H9 (cell line): ENCODE measurements at regions not wholly inside any gene's neighbourhood (a gene's known extent, or its start where the extent isn't known, plus 50 kb on each side); places are given as distances from the start of the nearest gene placed in this dataset.

Source experiments
- DNase-seq: peaks from one replicate; pipeline ENCODE4 v3.0.0-alpha.2; 2017
- H2AFZ ChIP-seq: one replicate; pipeline ENCODE4 v1.6.1; 2013; ENCODE audit warnings: mild to moderate bottlenecking, low read length, control low read depth, moderate library complexity
- H2AK5ac ChIP-seq: 2 replicates; pipeline ENCODE4 v1.6.1; 2013; ENCODE audit warnings: low read length, control low read depth, mixed read lengths; ENCODE audit not compliant: insufficient read length
- H2BK120ac ChIP-seq: one replicate; pipeline ENCODE4 v1.6.1; 2013; ENCODE audit warnings: low read depth, mild to moderate bottlenecking, low read length, control low read depth, inconsistent platforms; ENCODE audit not compliant: poor library complexity, severe bottlenecking
- H2BK12ac ChIP-seq: 2 replicates; pipeline ENCODE4 v1.6.1; 2013; ENCODE audit warnings: low read length, control low read depth, mixed read lengths, low read depth; ENCODE audit not compliant: insufficient read length
- H2BK15ac ChIP-seq: 2 replicates; pipeline ENCODE4 v1.6.1; 2013; ENCODE audit warnings: low read depth, low read length, control low read depth
- H2BK20ac ChIP-seq: one replicate; pipeline ENCODE4 v1.6.1; 2013; ENCODE audit warnings: low read depth, mild to moderate bottlenecking, low read length, control low read depth, inconsistent platforms; ENCODE audit not compliant: poor library complexity, severe bottlenecking
- H2BK5ac ChIP-seq: 2 replicates; pipeline ENCODE4 v1.6.1; 2013; ENCODE audit warnings: low read length, control low read depth, mixed read lengths; ENCODE audit not compliant: insufficient read length
- H3K14ac ChIP-seq: 2 replicates; pipeline ENCODE4 v1.6.1; 2013; ENCODE audit warnings: low read length, control low read depth; ENCODE audit not compliant: insufficient read depth
- H3K18ac ChIP-seq: 2 replicates; pipeline ENCODE4 v1.6.1; 2013; ENCODE audit warnings: low read depth, mild to moderate bottlenecking, mixed read lengths, low read length, control low read depth; ENCODE audit not compliant: insufficient read length
- H3K23ac ChIP-seq: 2 replicates; pipeline ENCODE4 v1.6.1; 2013; ENCODE audit warnings: low read length, control low read depth, mixed read lengths, low read depth; ENCODE audit not compliant: insufficient read length
- H3K23me2 ChIP-seq: 2 replicates; pipeline ENCODE4 v1.6.1; 2013; ENCODE audit warnings: low read depth, mild to moderate bottlenecking, mixed read lengths, low read length, control low read depth; ENCODE audit not compliant: insufficient read length, poor library complexity, severe bottlenecking
- H3K27ac ChIP-seq: 2 replicates; pipeline ENCODE4 v1.5.1; 2013; ENCODE audit warnings: low read length, control low read depth, mixed read lengths, low read depth; ENCODE audit not compliant: insufficient read length
- H3K27me3 ChIP-seq: 2 replicates; pipeline ENCODE4 v1.6.1; 2013; ENCODE audit warnings: low read length, control low read depth, inconsistent platforms; ENCODE audit not compliant: insufficient read depth
- H3K4ac ChIP-seq: 2 replicates; pipeline ENCODE4 v1.6.1; 2013; ENCODE audit warnings: low read depth, mild to moderate bottlenecking, control low read depth, inconsistent platforms, low read length, moderate library complexity
- H3K4me1 ChIP-seq: 2 replicates; pipeline ENCODE4 v1.6.1; 2013; ENCODE audit warnings: low read length, control low read depth, inconsistent platforms; ENCODE audit not compliant: insufficient read depth
- H3K4me2 ChIP-seq: 2 replicates; pipeline ENCODE4 v1.6.1; 2013; ENCODE audit warnings: low read length, control low read depth, mixed read lengths; ENCODE audit not compliant: insufficient read length, insufficient read depth
- H3K56ac ChIP-seq: 2 replicates; pipeline ENCODE4 v1.6.1; 2013; ENCODE audit warnings: low read depth, mild to moderate bottlenecking, mixed read lengths, low read length, control low read depth; ENCODE audit not compliant: insufficient read length
- H3K79me1 ChIP-seq: 2 replicates; pipeline ENCODE4 v1.6.1; 2013; ENCODE audit warnings: low read depth, mild to moderate bottlenecking, moderate library complexity, low read length, control low read depth, inconsistent platforms; ENCODE audit not compliant: insufficient read depth, poor library complexity, severe bottlenecking
- H3K79me2 ChIP-seq: 2 replicates; pipeline ENCODE4 v1.6.1; 2013; ENCODE audit warnings: low read length, control low read depth, inconsistent platforms; ENCODE audit not compliant: insufficient read depth
- H3K9ac ChIP-seq: 2 replicates; pipeline ENCODE4 v1.6.1; 2013; ENCODE audit warnings: low read length, control low read depth, mixed read lengths; ENCODE audit not compliant: insufficient read length; ENCODE audit errors: extremely low read depth
- H3K9me3 ChIP-seq: one replicate; pipeline ENCODE4 v1.6.1; 2013; ENCODE audit warnings: low read depth, low read length, inconsistent platforms; ENCODE audit not compliant: control insufficient read depth
- H3T11ph ChIP-seq: one replicate; pipeline ENCODE4 v1.6.1; 2013; ENCODE audit warnings: mild to moderate bottlenecking, low read length, control low read depth, inconsistent platforms
- H4K20me1 ChIP-seq: one replicate; pipeline ENCODE4 v1.6.1; 2013; ENCODE audit not compliant: control insufficient read depth, insufficient read length, insufficient read depth
- H4K5ac ChIP-seq: 2 replicates; pipeline ENCODE4 v1.6.1; 2013; ENCODE audit warnings: low read depth, mild to moderate bottlenecking, mixed read lengths, low read length, control low read depth; ENCODE audit not compliant: insufficient read length
- H4K8ac ChIP-seq: replicated peaks from 2 replicates; pipeline ENCODE4 v1.6.1; 2013; ENCODE audit warnings: low read length, control low read depth, mixed read lengths, low read depth; ENCODE audit not compliant: insufficient read length
- H4K91ac ChIP-seq: 2 replicates; pipeline ENCODE4 v1.6.1; 2013; ENCODE audit warnings: low read depth, mild to moderate bottlenecking, moderate library complexity, mixed read lengths, low read length, control low read depth; ENCODE audit not compliant: insufficient read length
- H3K27ac Mint-ChIP-seq, 3 experiments: 2 replicates in 2 of 3; 3 replicates in 1 of 3; pipeline ENCODE4 v1.8.0; 2020 to 2021; ENCODE audit warnings: mixed read lengths in 3 of 3, mild to moderate bottlenecking in 1 of 3, moderate library complexity in 1 of 3
- H3K27me3 Mint-ChIP-seq: 2 replicates; pipeline ENCODE4 v1.8.0; 2021; ENCODE audit warnings: low read depth, mild to moderate bottlenecking, moderate library complexity, mixed read lengths
- H3K36me3 Mint-ChIP-seq, 3 experiments: 2 replicates in 2 of 3; 3 replicates in 1 of 3; pipeline ENCODE4 v1.8.0; 2020 to 2021; ENCODE audit warnings: low read depth in 3 of 3, mixed read lengths in 3 of 3; ENCODE audit not compliant: insufficient read depth in 1 of 3
- H3K4me1 Mint-ChIP-seq, 2 experiments: 2 replicates each; pipeline ENCODE4 v1.8.0; 2020; ENCODE audit warnings: mixed read lengths in 2 of 2
- H3K4me3 Mint-ChIP-seq, 2 experiments: 2 replicates in 1 of 2; 3 replicates in 1 of 2; pipeline ENCODE4 v1.8.0; 2020 to 2021; ENCODE audit warnings: mild to moderate bottlenecking in 2 of 2, mixed read lengths in 2 of 2, moderate library complexity in 1 of 2
- H3K9me3 Mint-ChIP-seq, 2 experiments: 2 replicates in 1 of 2; 3 replicates in 1 of 2; pipeline ENCODE4 v1.8.0; 2020; ENCODE audit warnings: mild to moderate bottlenecking in 2 of 2, mixed read lengths in 2 of 2, moderate library complexity in 1 of 2
- CTCF ChIP-seq: fragments of 200-600 bp; sonication (generic); conservative IDR thresholded peaks from 3 replicates; pipeline ENCODE4 v1.8.0; 2021; ENCODE audit warnings: antibody characterized with exemption, mild to moderate bottlenecking
- WGBS: extraction: QIAGEN DNeasy Blood & Tissue Kit; methylation state at CpG from one replicate; pipeline ENCODE4 v1.1.7; 2013; ENCODE audit warnings: missing lambda C conversion rate, low lambda C conversion rate, mixed read lengths; ENCODE audit not compliant: insufficient read length; ENCODE audit errors: extremely low coverage; 5-methylcytosine and 5-hydroxymethylcytosine counted together

GRCh38 chr9:89998633-89999032 is 393.8 kb downstream of the GADD45G start:
- Histone ChIP-seq H3K23ac (no peak overlapping the region), H3K79me1 (no peaks in the 10 kb centered on the region), H3K56ac (no peak overlapping the region), H3K27ac (no peak overlapping the region), H4K91ac (no peak overlapping the region), H3K9me3 (no peaks in the 10 kb centered on the region), H2BK5ac (no peak overlapping the region), H2BK20ac (no peak overlapping the region), H3T11ph (no peak overlapping the region), H3K18ac (no peak overlapping the region), H3K4me1 (peaks cover 15% of the 10 kb centered on the region; the same call in 1 of the 2 replicates), H3K4ac (no peak overlapping the region), H2BK12ac (no peak overlapping the region), H2BK15ac (no peak overlapping the region), H3K23me2 (no peaks in the 10 kb centered on the region), H3K27me3 (no peaks in the 10 kb centered on the region), H4K8ac (no peak overlapping the region), H3K9ac (no peak overlapping the region), H4K5ac (no peak overlapping the region), H3K4me2 (no peak overlapping the region), H3K79me2 (no peaks in the 10 kb centered on the region), H4K20me1 (no peaks in the 10 kb centered on the region), H2AK5ac (no peak overlapping the region), H3K14ac (no peak overlapping the region), H2AFZ (no peak overlapping the region), H2BK120ac (no peak overlapping the region)
- Mint-ChIP-seq H3K4me3 (no peak overlapping the region), H3K4me1 (peaks cover 18 to 32% of the 10 kb centered on the region in 2 experiments), H3K27me3 (no peaks in the 10 kb centered on the region), H3K27ac (no peak overlapping the region), H3K36me3 (no peaks in the 10 kb centered on the region), H3K9me3 (no peaks in the 10 kb centered on the region)
- WGBS, result no CpG with 5 or more reads among the region's 3 CpGs
- no peak for TF ChIP-seq CTCF
- no peak for DNase-seq
